ENCODE measurements at regions not wholly inside any gene's neighbourhood (a gene's known extent, or its start where the extent isn't known, plus 50 kb on each side); places are given as distances from the start of the nearest gene placed in this dataset.
"Not testable (repeated sequence)": the region's sequence is repeated elsewhere in the genome, so short reads cannot be mapped to it uniquely, and the experiment has no call there.

DNA sequence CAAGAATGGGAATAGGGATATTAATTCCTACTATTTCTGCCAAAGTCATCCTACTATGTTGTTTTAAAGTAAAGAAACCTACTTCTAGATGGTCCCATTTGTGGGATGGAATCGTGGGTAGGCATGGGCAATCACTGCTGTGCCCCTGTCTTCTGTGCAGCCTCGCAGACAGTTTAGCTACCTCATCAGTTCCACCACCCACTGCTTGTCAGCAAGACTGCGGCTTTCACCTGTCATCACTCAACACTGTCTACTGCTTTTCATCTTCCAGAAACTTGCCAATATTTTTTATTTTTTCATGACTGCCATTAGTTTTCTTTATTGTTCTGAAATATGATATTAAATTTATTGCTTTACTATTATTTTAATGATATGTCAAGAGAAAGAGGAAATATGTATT lies 368.1 kb upstream of the KYNU start:
- H3K4me1 ChIP-seq (ENCODE audit: insufficient read depth, low read length), result no peaks in the 10 kb centered on the region
- H3K4me3 ChIP-seq (ENCODE audit: low read length), result no peak overlapping the region
- H3K9ac ChIP-seq (ENCODE audit: low read depth, low read length), result no peak overlapping the region
- no peaks in the 10 kb centered on the region for H3K9me3 ChIP-seq (ENCODE audit: insufficient read depth, low read depth, low read length)
- H3K27me3 ChIP-seq (ENCODE audit: insufficient read depth, low read length), result no peaks in the 10 kb centered on the region
- H3K27ac ChIP-seq (ENCODE audit: low read length), result no peak overlapping the region
- H3K36me3 ChIP-seq (ENCODE audit: insufficient read depth, low read depth, low read length), result no peaks in the 10 kb centered on the region

DNA sequence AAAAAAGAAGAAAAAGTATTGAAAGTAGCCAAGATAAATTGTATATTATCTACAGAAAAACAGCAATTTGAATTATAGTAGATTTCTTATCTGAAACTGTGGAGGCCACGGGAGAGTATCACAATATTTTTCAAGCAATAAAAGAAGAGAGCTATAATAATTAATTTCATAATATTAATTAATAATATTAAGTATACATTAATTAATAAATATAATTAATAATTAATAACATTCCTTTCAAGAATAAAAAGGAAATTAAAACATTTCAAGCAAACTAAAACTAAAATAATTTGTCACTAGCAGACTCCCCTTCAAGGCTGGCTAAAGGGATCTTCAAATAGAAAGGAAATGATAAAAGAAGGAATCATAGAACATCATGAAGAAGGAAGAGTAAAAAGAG lies 372.7 kb upstream of the KYNU start:
- no peak overlapping the region for H3K4me3 ChIP-seq (ENCODE audit: low read length)
- no peaks in the 10 kb centered on the region for H3K36me3 ChIP-seq (ENCODE audit: insufficient read depth, low read depth, low read length)
- H3K27ac ChIP-seq (ENCODE audit: low read length), result no peak overlapping the region
- H3K27me3 ChIP-seq (ENCODE audit: insufficient read depth, low read length), result no peaks in the 10 kb centered on the region
- H3K9ac ChIP-seq (ENCODE audit: low read depth, low read length), result no peak overlapping the region
- H3K9me3 ChIP-seq (ENCODE audit: insufficient read depth, low read depth, low read length), result no peaks in the 10 kb centered on the region
- no peaks in the 10 kb centered on the region for H3K4me1 ChIP-seq (ENCODE audit: insufficient read depth, low read length)

DNA sequence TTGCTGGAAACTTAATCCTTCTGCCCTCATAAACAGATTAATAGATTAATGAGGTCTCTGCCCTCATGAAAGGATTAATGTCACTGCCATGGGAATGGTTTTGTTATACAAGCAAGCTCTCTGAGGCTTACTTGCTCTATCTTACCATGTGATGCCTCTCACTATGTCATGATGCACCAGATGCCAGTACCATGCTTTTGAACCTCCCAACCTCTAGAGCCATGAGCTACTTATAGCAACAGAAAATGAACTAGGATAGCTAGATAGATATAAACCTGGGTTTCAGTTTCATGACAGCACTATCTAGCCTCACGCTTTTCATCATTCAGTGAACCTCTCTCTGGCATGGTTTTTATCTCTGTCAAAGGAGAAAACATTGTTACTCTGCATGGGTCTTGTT lies 371.6 kb upstream of the LRP1B start:
- no peaks in the 10 kb centered on the region for H3K36me3 ChIP-seq (ENCODE audit: insufficient read depth, low read depth, low read length)
- H3K9ac ChIP-seq (ENCODE audit: low read depth, low read length), result no peak overlapping the region
- no peak overlapping the region for H3K4me3 ChIP-seq (ENCODE audit: low read length)
- no peaks in the 10 kb centered on the region for H3K27me3 ChIP-seq (ENCODE audit: insufficient read depth, low read length)
- no peak overlapping the region for H3K27ac ChIP-seq (ENCODE audit: low read length)
- no peaks in the 10 kb centered on the region for H3K4me1 ChIP-seq (ENCODE audit: insufficient read depth, low read length)
- H3K9me3 ChIP-seq (ENCODE audit: insufficient read depth, low read depth, low read length), result no peaks in the 10 kb centered on the region

DNA sequence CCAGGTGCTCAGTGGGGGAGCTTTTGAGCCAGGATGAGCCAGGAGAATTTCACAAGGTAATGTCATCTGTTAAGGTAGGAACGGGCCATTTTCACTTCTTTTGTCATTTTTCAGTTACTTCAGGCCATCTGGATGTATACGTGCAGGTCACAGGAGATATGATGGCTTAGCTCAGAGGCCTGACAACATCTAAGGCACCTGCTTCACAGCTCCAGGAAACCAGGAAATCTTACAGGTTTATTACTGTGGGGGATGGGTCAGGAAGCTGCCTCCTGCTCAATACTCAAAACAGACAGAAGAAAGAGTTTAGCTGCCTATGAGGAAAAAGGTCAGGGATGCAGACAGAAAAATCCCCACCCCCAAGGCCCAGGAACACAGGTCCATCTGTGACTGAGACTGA lies 364.3 kb upstream of the LRP1B start:
- Histone ChIP-seq H3K27ac (ENCODE audit: low read length) (no peak overlapping the region), H3K9me3 (ENCODE audit: insufficient read depth, low read depth, low read length) (0 out of 2 replicates have a peak, but pooled peaks cover 7% of the 10 kb centered on the region), H3K36me3 (ENCODE audit: insufficient read depth, low read depth, low read length) (no peaks in the 10 kb centered on the region), H3K9ac (ENCODE audit: low read depth, low read length) (no peak overlapping the region), H3K4me1 (ENCODE audit: insufficient read depth, low read length) (no peaks in the 10 kb centered on the region), H3K27me3 (ENCODE audit: insufficient read depth, low read length) (no peaks in the 10 kb centered on the region), H3K4me3 (ENCODE audit: low read length) (no peak overlapping the region)

DNA sequence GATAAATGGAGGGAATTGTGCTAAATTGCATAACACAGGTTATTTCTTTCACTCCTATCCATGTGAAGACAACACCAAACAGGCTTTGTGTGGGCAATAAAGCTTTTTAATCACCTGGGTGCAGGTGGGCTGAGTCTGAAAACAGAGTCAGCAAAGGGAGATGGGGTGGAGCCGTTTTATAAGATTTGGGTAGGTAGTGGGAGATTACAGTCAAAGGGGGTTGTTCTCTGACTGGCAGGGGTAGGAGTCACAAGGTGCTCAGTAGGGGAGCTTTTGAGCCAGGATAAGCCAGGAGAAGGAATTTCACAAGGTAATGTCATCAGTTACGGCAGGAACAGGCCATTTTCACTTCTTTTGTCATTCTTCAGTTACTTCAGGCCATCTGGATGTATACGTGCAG lies 358.8 kb upstream of the LRP1B start:
- H3K27me3 ChIP-seq (ENCODE audit: insufficient read depth, low read length), result not testable (repeated sequence)

DNA sequence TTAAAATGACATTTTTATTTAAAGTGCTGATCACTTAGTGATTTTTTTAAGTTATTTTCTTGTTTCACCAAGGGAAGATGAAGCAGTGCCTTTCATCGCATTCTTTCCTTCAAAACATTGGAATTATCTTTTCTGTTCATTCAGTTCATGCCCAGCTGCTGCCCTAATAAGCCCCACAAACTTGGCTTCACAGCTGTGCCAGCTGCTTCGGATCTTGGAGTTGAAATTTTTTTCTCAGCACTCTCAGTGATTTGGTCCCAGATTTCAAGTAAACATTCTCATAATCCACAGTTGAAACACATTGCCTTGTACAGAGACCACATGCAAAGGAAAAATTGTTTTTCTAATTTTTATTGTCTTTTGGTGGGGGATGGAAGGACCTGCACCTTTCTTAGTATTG lies 353.3 kb upstream of the LRP1B start:
- H3K4me1 ChIP-seq (ENCODE audit: insufficient read depth, low read length), result no peaks in the 10 kb centered on the region
- H3K4me3 ChIP-seq (ENCODE audit: low read length), result no peak overlapping the region
- H3K27ac ChIP-seq (ENCODE audit: low read length), result no peak overlapping the region
- peaks cover 12% of the 10 kb centered on the region; the same call in 1 of the 2 replicates for H3K9me3 ChIP-seq (ENCODE audit: insufficient read depth, low read depth, low read length)
- H3K36me3 ChIP-seq (ENCODE audit: insufficient read depth, low read depth, low read length), result no peaks in the 10 kb centered on the region
- no peaks in the 10 kb centered on the region for H3K27me3 ChIP-seq (ENCODE audit: insufficient read depth, low read length)
- no peak overlapping the region for H3K9ac ChIP-seq (ENCODE audit: low read depth, low read length)

More for the DNA sequence above, 358.8 kb upstream of the LRP1B start:
- not testable (repeated sequence) for H3K36me3 ChIP-seq (ENCODE audit: insufficient read depth, low read depth, low read length); H3K27ac ChIP-seq (ENCODE audit: low read length); H3K4me1 ChIP-seq (ENCODE audit: insufficient read depth, low read length); H3K9ac ChIP-seq (ENCODE audit: low read depth, low read length); H3K4me3 ChIP-seq (ENCODE audit: low read length)
- H3K9me3 ChIP-seq (ENCODE audit: insufficient read depth, low read depth, low read length), result peaks cover 19% of the 10 kb centered on the region; the same call in 1 of the 2 replicates

DNA sequence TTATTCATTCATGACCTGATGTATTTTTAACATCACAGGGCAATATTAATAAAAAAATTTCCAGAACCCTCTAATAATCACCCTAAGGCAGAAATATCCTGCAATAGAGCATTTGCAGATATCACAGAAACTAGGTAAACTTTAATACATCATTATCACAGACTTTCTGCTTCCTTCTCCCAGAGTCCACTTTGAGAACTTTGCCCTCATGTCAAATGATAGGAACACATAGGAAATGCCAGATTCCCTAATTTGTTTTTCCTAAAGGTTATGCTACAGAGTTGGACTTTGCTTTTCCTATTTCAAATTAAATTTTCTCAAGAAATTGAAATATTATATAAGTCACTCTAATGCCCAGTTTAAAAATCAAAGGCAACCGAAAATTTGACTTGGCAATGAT lies 352.8 kb upstream of the LRP1B start:
- Histone ChIP-seq H3K27me3 (ENCODE audit: insufficient read depth, low read length) (no peaks in the 10 kb centered on the region), H3K4me3 (ENCODE audit: low read length) (no peak overlapping the region), H3K9me3 (ENCODE audit: insufficient read depth, low read depth, low read length) (peaks cover 12% of the 10 kb centered on the region; the same call in 1 of the 2 replicates), H3K9ac (ENCODE audit: low read depth, low read length) (no peak overlapping the region), H3K36me3 (ENCODE audit: insufficient read depth, low read depth, low read length) (no peaks in the 10 kb centered on the region), H3K27ac (ENCODE audit: low read length) (no peak overlapping the region), H3K4me1 (ENCODE audit: insufficient read depth, low read length) (no peaks in the 10 kb centered on the region)

DNA sequence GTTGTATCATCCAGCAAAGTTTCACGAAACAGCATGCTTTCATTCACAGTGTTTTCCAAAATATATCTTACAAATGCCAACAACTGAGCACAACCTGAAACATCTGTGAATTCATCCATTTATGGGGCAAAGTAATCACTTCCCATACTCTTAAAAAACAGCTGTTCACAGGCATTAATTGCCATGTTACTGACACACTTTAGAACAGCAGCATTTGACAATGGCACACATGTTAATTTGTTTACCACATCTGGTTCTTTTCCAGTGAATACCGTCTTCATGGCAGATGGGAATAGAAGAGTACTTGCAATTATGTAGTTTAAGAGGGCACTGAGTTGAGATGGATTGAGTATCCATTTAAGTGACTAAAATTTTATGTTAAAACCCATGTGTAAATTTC lies 347.4 kb upstream of the LRP1B start:
- Histone ChIP-seq H3K27me3 (ENCODE audit: insufficient read depth, low read length) (no peaks in the 10 kb centered on the region), H3K27ac (ENCODE audit: low read length) (no peak overlapping the region), H3K36me3 (ENCODE audit: insufficient read depth, low read depth, low read length) (no peaks in the 10 kb centered on the region), H3K4me1 (ENCODE audit: insufficient read depth, low read length) (no peaks in the 10 kb centered on the region), H3K9me3 (ENCODE audit: insufficient read depth, low read depth, low read length) (no peaks in the 10 kb centered on the region), H3K4me3 (ENCODE audit: low read length) (no peak overlapping the region), H3K9ac (ENCODE audit: low read depth, low read length) (no peak overlapping the region)

DNA sequence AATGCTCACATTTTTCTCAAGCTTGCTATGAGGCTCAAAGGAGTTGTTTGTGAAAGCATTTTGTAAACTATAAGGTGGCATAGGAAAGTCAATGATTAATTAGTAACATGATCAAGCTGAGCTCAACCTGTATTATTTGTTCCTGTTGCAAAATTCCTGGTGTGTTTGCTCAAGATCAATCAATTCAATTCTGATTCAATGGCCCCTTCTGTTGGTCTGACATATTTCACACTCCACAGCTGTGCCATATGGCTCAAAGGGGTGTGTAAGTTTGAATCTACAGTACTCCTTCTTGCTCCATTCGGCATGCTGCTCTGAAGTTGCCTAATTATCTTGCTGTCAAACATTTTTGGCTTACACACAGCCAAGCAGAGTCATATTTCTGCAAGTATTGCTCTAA lies 341.6 kb upstream of the LRP1B start:
- Histone ChIP-seq H3K9me3 (ENCODE audit: insufficient read depth, low read depth, low read length) (no peaks in the 10 kb centered on the region), H3K4me1 (ENCODE audit: insufficient read depth, low read length) (no peaks in the 10 kb centered on the region), H3K4me3 (ENCODE audit: low read length) (no peak overlapping the region), H3K27me3 (ENCODE audit: insufficient read depth, low read length) (no peaks in the 10 kb centered on the region), H3K9ac (ENCODE audit: low read depth, low read length) (no peak overlapping the region), H3K36me3 (ENCODE audit: insufficient read depth, low read depth, low read length) (no peaks in the 10 kb centered on the region), H3K27ac (ENCODE audit: low read length) (no peak overlapping the region)

DNA sequence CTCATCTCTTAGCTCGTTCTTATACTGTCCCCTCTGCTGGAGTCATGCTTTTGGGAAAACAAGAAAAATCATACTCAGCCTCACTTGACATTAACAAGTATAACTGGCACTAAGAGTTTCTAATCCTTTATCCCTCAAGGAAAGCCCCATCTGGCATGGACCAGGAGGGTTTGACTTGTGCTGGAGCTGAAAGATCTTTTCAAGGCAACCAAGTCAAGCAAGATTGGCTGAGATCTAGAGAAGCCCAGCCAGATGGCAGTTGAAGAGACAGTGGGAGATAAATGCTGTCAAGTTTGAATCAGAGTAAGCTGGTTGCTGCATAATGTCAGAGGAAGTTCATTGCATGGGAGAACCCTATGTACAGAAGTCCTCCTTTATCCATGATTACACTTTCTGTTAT lies 336.5 kb upstream of the LRP1B start:
- no peaks in the 10 kb centered on the region for H3K36me3 ChIP-seq (ENCODE audit: insufficient read depth, low read depth, low read length)
- no peaks in the 10 kb centered on the region for H3K27me3 ChIP-seq (ENCODE audit: insufficient read depth, low read length)
- H3K9ac ChIP-seq (ENCODE audit: low read depth, low read length), result no peak overlapping the region
- H3K4me1 ChIP-seq (ENCODE audit: insufficient read depth, low read length), result no peaks in the 10 kb centered on the region
- H3K27ac ChIP-seq (ENCODE audit: low read length), result no peak overlapping the region
- H3K4me3 ChIP-seq (ENCODE audit: low read length), result no peak overlapping the region
- H3K9me3 ChIP-seq (ENCODE audit: insufficient read depth, low read depth, low read length), result no peaks in the 10 kb centered on the region

DNA sequence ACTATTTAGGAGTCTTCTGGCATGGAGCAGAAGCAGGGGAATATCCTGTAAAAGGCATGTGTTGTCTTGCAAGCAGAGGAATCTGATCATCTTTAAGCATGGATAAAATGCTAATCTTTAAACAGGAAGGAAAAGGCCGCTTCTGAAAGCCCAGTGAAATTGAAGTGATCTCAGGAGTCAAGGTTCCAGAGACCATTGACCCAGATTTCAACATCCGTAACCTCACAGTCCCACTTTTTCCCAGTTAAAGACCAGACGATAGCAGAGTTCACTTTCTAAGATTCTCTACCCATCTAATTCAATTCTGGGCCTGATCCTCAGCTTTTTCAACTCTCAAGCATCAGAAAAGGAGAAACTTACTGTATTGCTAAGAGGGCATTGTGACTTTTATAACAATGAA lies 332.2 kb upstream of the LRP1B start:
- no peak overlapping the region for H3K9ac ChIP-seq (ENCODE audit: low read depth, low read length)
- H3K27ac ChIP-seq (ENCODE audit: low read length), result no peak overlapping the region
- H3K36me3 ChIP-seq (ENCODE audit: insufficient read depth, low read depth, low read length), result no peaks in the 10 kb centered on the region
- no peaks in the 10 kb centered on the region for H3K4me1 ChIP-seq (ENCODE audit: insufficient read depth, low read length)
- no peaks in the 10 kb centered on the region for H3K27me3 ChIP-seq (ENCODE audit: insufficient read depth, low read length)
- no peaks in the 10 kb centered on the region for H3K9me3 ChIP-seq (ENCODE audit: insufficient read depth, low read depth, low read length)
- H3K4me3 ChIP-seq (ENCODE audit: low read length), result no peak overlapping the region

DNA sequence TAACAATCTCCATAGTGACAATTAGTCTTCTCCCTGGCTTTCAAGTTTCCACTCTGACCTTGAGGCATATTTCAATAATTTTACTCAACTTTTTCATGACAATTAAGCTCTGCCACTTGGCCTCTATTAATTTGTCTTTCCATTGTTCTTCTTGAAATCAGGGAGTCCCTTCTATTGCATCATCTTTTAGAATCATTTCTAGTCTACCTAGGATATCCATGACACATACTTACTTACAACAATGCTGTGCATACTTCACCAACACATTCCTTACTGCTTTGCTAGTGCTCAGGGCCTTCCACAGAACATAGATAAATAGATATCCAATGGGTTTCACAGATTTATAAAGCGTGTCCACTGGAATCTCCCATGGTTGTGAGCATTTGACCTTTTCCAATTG lies 331.5 kb upstream of the LRP1B start:
- Histone ChIP-seq H3K4me1 (ENCODE audit: insufficient read depth, low read length) (no peaks in the 10 kb centered on the region), H3K9me3 (ENCODE audit: insufficient read depth, low read depth, low read length) (no peaks in the 10 kb centered on the region), H3K4me3 (ENCODE audit: low read length) (no peak overlapping the region), H3K27ac (ENCODE audit: low read length) (no peak overlapping the region), H3K36me3 (ENCODE audit: insufficient read depth, low read depth, low read length) (no peaks in the 10 kb centered on the region), H3K9ac (ENCODE audit: low read depth, low read length) (no peak overlapping the region), H3K27me3 (ENCODE audit: insufficient read depth, low read length) (no peaks in the 10 kb centered on the region)

DNA sequence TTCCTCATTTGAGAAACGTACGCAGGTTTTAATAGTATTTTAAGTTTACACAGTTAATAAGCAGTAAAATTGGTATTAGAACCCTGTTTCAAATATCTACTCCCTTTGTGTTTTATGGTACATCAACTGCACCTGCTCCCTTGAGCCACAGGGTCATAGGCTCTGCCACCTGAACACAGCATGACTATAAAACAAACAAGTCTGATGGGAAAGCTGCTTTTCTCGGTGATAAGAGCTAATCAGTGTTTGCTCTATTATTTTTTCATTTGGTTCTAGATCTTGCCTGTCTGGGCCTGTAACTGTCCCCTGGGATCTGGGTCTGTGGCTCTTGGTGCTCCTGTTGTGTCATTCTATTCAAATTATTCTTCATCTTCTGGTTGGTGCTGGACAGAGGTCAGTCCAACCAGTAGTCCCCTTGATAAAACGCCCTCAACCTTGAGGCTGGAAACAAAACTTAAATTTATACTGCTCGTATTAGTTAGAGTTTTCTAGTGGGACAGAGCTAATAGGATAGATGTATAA lies 314.8 kb upstream of the LRP1B start:
- no peaks in the 10 kb centered on the region for H3K36me3 ChIP-seq (ENCODE audit: insufficient read depth, low read depth, low read length)
- H3K9me3 ChIP-seq (ENCODE audit: insufficient read depth, low read depth, low read length), result no peaks in the 10 kb centered on the region
- no peaks in the 10 kb centered on the region for H3K4me1 ChIP-seq (ENCODE audit: insufficient read depth, low read length)
- H3K9ac ChIP-seq (ENCODE audit: low read depth, low read length), result no peak overlapping the region
- H3K27me3 ChIP-seq (ENCODE audit: insufficient read depth, low read length), result no peaks in the 10 kb centered on the region
- no peak overlapping the region for H3K4me3 ChIP-seq (ENCODE audit: low read length)
- H3K27ac ChIP-seq (ENCODE audit: low read length), result no peak overlapping the region
